GM18520 (cell line): ENCODE measurements at regions not wholly inside any gene's neighbourhood (a gene's known extent, or its start where the extent isn't known, plus 50 kb on each side); places are given as distances from the start of the nearest gene placed in this dataset.

Source experiments
- ATAC-seq: cut with Tn5 transposase; IDR thresholded peaks from one replicate; pipeline ENCODE4 v1.9.1; 2021; ENCODE audit not compliant: unreplicated experiment

DNA sequence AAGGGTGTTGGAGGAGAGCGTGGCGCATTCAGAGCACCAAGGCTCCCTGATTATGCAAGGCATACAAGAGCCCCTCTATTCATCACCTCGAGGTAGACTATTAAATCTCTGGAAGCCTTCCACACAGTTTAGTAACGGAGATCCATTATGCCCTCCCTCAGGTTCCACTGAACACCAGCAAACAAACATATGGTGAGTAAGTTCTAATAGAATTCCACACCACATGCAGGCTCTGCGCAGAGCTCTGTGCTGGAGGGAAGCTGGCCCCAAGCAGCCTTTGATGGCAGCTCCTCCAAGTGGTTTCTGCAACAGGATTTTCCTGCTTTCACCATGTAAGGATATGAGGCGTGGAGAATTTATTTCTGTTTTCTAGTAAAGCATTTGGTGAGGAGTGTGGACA is 238.6 kb downstream of the C1D start:
- no peak for ATAC-seq

GRCh38 chr2:67825476-67825875 is 237.3 kb downstream of the C1D start:
- no peak for ATAC-seq

DNA sequence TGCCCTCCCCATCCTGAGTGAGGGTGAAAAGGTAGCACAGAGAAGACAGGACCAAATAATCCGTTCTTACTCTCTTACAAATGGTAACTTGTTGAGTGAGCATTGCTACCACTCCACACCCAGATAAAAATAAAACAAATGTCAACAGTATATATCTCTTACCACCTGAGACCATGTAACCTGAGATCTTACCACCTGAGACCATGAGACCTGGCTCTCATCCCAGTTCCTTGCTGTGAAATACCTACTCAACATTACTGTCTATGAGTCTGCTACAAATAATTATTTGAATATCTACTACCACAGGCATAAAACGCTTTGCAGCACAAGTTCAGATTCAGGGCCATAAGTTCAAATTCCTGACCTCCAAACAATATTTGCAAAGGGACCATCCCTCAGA is 234.7 kb downstream of the C1D start:
- ATAC-seq = no peak

DNA sequence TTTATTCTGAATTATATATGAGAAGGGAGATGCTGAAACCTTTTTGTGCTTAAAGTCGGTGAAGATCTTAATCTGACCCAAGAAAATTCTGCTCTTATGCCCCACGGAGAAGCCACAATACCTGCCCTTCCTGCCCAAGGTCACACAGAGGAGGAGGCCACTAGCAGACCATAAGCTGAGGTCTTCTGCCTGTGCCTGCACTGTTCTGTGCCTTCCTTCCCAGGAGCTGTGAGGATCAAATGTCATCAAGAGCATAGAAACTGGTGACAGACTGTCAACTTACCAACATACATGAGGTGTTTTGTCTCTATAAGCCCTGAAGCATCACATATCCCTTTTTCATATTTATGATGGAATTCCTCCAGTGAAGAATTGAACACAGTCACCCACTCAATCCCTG is 233.3 kb downstream of the C1D start:
- no peak for ATAC-seq

DNA sequence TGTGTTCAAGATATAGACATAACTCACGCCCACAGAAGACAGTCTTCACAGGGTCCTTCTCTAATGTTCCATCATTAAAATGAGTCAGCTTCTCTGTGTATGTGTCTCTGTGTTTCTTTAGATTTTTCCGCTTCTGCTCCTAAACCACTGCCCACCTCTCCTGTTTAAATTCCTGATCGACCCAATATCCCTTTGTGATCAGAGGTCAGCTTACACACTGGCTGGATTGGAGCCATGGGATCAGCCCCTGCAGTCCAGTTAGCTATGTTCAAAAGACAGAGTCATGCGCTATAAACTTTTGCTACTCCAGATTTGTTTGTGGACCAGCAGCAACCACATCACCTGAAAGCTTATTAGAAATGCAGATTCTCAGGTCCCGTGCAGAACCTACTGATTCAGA is 229.2 kb downstream of the C1D start:
- ATAC-seq = no peak

GRCh38 chr2:67834482-67834881 is 228.3 kb downstream of the C1D start:
- ATAC-seq = no peak

DNA sequence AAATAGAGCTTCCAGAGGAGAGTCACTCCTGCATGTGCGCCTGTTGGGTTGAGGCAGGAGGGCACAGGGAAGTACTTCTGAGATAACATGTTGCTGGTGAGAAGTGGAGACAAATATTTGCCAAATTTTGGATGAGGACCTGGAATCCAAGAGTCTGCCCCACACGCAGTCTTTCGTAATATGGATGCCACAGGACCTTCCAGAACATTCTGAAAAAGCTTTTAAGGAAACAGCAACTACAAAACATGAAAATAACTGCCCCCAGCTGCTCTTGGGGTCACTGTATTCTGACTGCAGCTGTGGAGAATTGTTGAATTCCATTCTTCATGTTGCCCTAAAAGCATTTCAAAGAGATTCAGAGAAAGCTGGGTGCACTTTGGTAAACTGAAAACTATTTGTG is 227.5 kb downstream of the C1D start:
- ATAC-seq = no peak

- no peak for ATAC-seq
Observed at GRCh38 chr2:67836866-67837265, 225.9 kb downstream of the C1D start.

DNA sequence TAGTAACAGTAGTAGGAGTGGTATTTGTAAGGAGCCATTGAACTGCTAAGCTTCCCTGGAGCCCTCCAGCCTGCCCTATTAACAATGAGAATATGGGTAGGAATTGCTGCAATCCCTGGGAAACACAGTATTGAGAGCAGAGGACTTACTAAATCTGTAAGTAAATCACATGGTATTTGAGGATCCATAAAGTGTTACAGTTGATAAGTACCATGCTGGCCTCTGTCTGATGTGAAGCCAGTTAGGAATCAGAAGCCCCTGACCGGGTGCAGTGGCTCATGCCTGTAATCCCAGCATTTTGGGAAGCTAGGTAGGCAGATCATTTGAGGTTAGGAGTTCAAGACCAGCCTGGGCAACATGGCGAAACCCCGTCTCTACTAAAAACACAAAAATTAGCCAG is 224.6 kb downstream of the C1D start:
- no peak for ATAC-seq

- ATAC-seq = no peak
Observed at GRCh38 chr2:67839242-67839641, 223.6 kb downstream of the C1D start.

- no peak for ATAC-seq
Observed at GRCh38 chr2:67839668-67840067, 223.1 kb downstream of the C1D start.

GRCh38 chr2:67840460-67841068 is 222.2 kb downstream of the C1D start:
- ATAC-seq = peak; percentile 67

DNA sequence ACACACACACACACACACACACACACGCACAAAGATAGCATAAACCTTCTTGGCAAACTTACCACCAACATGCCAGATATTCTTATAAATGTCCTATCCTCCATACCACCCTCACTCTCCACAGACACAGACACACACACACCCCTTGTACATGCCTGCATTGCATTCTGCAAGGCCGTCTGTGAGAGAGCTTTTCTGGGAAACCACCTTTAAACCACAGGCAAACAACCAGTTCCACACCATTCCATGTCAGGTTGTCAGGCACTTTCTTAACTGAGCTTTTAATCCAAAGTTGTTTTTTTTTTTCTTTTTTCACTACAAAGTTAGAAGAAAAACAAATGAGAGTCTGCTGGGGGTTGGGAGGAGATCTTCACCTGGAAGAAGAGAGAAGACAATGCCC is 221.1 kb downstream of the C1D start:
- no peak for ATAC-seq

- ATAC-seq = no peak
Observed at GRCh38 chr2:67842375-67842959, 220.3 kb downstream of the C1D start.

DNA sequence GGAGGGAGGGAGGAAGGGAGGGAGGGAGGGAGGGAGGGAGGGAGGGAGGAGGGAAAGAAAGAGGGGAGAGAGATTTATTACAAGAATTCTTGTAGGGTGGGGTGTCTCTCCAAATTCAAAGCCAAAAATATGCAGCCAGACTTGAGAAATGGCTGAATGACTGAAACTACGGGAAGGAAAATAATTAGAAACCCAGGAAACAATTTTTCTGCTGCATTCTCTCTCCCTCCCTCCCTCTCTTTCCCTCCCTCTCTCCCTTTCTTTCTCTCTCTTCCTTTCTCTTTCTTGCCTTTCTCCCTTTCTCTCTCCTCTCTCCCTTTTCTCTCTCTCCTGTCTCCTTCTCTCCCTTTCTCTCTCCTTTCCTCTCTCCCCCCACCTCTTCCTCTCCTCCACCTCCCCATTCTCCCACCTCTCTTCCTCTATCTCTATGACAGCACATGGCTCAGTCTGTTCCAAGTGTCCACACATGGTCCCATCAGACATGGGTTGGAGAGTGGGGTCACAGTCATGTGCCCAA is 218.7 kb downstream of the C1D start:
- ATAC-seq = no peak

GRCh38 chr2:67845621-67846369 is 217.0 kb downstream of the C1D start:
- ATAC-seq = no peak

GRCh38 chr2:67846370-67847070 is 216.3 kb downstream of the C1D start:
- ATAC-seq = no peak

DNA sequence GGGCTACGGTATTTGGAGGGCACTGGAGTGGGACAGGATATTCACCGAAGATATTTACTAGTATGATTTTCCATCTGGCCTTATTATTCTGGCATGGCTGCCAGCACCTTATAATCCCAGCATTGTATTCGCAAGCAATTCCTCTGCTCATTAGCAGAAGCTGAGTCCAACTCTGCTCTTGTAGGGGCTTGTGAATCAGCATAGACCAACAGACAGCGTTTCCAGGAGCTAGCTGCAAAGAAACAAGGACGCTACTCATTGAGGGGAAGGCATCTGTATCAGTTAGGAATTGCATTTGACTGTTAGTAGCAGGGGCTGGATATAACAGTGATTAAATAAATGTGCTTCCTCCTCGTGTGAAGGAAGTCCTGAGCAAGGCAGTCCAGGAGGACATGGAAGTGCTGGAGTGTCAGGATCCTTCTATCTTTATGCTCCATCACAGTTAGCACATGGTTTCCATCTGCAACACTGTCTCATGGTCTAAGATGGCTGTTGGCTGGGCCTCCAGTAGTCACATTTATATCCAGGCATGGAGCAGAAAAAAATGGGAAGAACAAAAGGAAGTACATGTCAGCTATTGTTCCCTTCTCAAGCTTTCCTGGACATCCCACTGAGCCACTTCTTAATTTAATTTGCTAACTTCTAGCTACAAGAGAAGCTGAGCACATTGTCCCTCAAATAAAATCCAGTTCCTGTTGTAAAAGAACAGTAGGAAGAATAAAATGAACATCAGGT is 214.1 kb downstream of the C1D start:
- ATAC-seq = no peak

- ATAC-seq = no peak
Observed at GRCh38 chr2:67851016-67851415, 211.8 kb downstream of the C1D start.

DNA sequence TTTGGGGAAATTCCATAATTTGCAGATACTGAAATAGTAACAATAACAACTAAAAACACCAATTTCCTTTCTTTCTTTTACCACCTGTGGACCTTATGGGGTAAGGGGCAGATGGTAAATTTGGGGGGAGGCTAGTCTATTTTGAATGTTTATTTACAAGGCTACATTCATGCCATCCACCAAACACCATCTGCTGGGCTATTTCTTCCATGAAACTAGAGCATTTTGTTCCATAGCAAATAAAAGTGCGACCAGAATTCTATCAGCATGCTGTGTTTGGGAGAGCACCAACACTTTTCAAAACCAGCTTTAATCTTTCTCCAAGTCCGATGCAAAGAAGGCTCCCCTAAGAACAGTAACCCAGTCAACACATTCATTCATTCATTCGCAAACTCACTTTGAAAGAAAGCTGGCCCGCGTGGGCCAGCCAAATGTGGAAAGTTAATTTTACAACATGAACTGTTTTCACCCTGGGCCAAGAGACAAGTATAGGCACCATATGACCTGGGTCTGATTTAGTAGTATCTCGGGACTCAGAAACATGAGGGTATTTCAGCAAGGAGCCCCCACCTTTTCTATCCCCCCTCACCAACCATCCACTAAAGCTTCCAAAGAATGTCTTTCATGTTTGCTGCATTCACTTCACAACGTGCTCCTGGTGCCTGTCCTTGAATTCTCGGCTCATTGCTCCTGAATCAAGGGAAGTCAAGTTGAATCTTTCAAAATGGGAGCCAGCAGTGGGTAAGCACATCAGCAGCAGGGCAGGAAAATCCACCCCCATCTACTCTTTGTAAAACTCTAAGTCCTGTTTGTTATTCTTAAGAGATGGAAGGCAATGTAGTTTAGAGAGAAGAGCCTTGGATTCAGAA is 210.6 kb downstream of the C1D start:
- no peak for ATAC-seq
